GM06990 (cell line): ENCODE measurements at regions not wholly inside any gene's neighbourhood (a gene's known extent, or its start where the extent isn't known, plus 50 kb on each side); places are given as distances from the start of the nearest gene placed in this dataset.
A peak's percentile ranks its signal among the peaks of the same experiment; 100 is the strongest.
"Not testable (repeated sequence)": the region's sequence is repeated elsewhere in the genome, so short reads cannot be mapped to it uniquely, and the experiment has no call there.

Source experiments
- DNase-seq: peaks from one replicate; pipeline ENCODE4 v3.0.0-alpha.2; 2011; ENCODE audit not compliant: insufficient read length; ENCODE audit errors: extremely low read depth
- H3K27me3 ChIP-seq: replicated peaks from 2 replicates; pipeline ENCODE4 v1.6.0; 2011; ENCODE audit warnings: low read length; ENCODE audit not compliant: control insufficient read depth, insufficient read depth
- H3K36me3 ChIP-seq: 2 replicates; pipeline ENCODE4 v1.5.1; 2011; ENCODE audit warnings: low read length; ENCODE audit not compliant: control insufficient read depth, insufficient read depth
- H3K4me3 ChIP-seq: replicated peaks from 2 replicates; pipeline ENCODE4 v1.5.1; 2011; ENCODE audit warnings: low read depth, mild to moderate bottlenecking, control low read depth, low read length
- CTCF ChIP-seq: IDR thresholded peaks from 2 replicates; pipeline ENCODE4 v1.5.1; 2011; ENCODE audit warnings: low read length, control low read depth, mild to moderate bottlenecking, inconsistent platforms; ENCODE audit not compliant: insufficient read depth, poor library complexity, severe bottlenecking

DNA sequence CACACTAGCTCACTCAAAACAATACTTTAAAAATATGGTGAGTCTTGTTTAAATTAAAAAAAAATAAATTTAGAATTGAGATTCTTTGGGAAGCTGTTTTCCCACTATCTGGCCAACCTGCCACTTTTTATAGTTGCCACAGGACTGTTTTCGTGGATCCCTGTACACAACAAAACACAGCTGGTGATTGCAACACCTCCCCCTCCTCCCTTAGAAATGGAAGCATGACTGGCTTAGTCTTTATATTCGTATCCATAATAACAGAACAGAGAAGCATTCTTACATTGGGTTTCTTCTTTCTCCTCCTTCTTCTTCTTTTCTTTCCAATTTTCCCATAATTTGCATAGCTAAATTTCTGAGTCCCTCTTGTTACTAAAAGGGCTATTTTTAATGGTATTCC lies 79.5 kb upstream of the GJB6 start:
- H3K4me3 ChIP-seq, result no peak overlapping the region
- peaks cover 2% of the 10 kb centered on the region for H3K27me3 ChIP-seq
- H3K36me3 ChIP-seq, result no peaks in the 10 kb centered on the region
- no peak for TF ChIP-seq CTCF
- DNase-seq, result no peak

- Histone ChIP-seq H3K4me3 (no peak overlapping the region), H3K27me3 (peaks cover 2% of the 10 kb centered on the region), H3K36me3 (no peaks in the 10 kb centered on the region)
- TF ChIP-seq CTCF, result no peak
- DNase-seq, result no peak
Observed at GRCh38 chr13:20311022-20311421, 78.9 kb upstream of the GJB6 start.

DNA sequence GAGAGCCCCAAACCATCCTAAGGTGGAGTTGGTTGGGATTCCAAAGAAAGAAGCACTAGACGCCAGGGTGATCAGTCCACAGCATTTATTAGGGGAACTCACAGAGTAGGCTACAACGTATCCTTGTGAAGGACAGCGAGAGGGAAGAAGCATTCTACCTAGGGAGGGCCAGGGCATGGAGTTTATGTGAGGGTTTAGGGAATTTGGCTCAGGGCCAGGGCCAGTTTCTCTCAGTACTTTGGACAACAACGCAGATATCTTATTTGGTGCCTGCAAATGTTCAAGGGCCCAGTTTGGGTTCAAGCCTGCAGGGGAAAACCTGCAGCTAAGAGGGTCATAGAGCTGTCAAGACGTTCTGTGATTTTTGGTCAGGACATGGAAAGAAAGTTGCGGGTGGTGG lies 73.9 kb upstream of the GJB6 start:
- no peak overlapping the region for H3K4me3 ChIP-seq
- TF ChIP-seq CTCF, result no peak
- DNase-seq, result no peak
- no peaks in the 10 kb centered on the region; the same call in 1 of the 2 replicates for H3K27me3 ChIP-seq
- no peaks in the 10 kb centered on the region for H3K36me3 ChIP-seq

- peak; percentile 28 for TF ChIP-seq CTCF
- no peak overlapping the region for H3K4me3 ChIP-seq
- no peak for DNase-seq
- H3K27me3 ChIP-seq, result no peaks in the 10 kb centered on the region; the same call in 1 of the 2 replicates
- no peaks in the 10 kb centered on the region for H3K36me3 ChIP-seq
Observed at GRCh38 chr13:20305587-20305986, 73.5 kb upstream of the GJB6 start.

- not testable (repeated sequence) for H3K27me3 ChIP-seq, H3K4me3 ChIP-seq, DNase-seq, H3K36me3 ChIP-seq
Observed at GRCh38 chr13:20304061-20304460, 71.9 kb upstream of the GJB6 start.

- no peak for TF ChIP-seq CTCF
- no peak for DNase-seq
- no peaks in the 10 kb centered on the region; the same call in 1 of the 2 replicates for H3K27me3 ChIP-seq
Observed at GRCh38 chr13:20303636-20304035, 71.5 kb upstream of the GJB6 start.

More at GRCh38 chr13:20303636-20304035, 71.5 kb upstream of the GJB6 start:
- H3K4me3 ChIP-seq, result no peak overlapping the region
- no peaks in the 10 kb centered on the region for H3K36me3 ChIP-seq
